ENCODE measurements at regions not wholly inside any gene's neighbourhood (a gene's known extent, or its start where the extent isn't known, plus 50 kb on each side); places are given as distances from the start of the nearest gene placed in this dataset.

GRCh38 chr3:117762621-117763037, 1053.0 kb downstream of the TUSC7 start:
- Histone ChIP-seq H3K79me2 (ENCODE audit: control insufficient read depth, insufficient read depth, low read length) (no peaks in the 10 kb centered on the region), H4K5ac (ENCODE audit: low read length) (no peak overlapping the region), H3K4me2 (ENCODE audit: low read length) (no peak overlapping the region), H3K4me3 (ENCODE audit: low read length) (no peak overlapping the region), H3K36me3 (ENCODE audit: control insufficient read depth, insufficient read depth, low read length) (no peaks in the 10 kb centered on the region), H3K4ac (ENCODE audit: low read depth, low read length) (no peak overlapping the region), H3K79me1 (ENCODE audit: low read length) (no peaks in the 10 kb centered on the region), H3K23ac (ENCODE audit: low read length) (no peak overlapping the region), H3K56ac (ENCODE audit: low read length) (no peak overlapping the region), H2BK5ac (ENCODE audit: low read length) (no peak overlapping the region), H3K9ac (ENCODE audit: low read length) (no peak overlapping the region), H2BK15ac (replicated peaks; ENCODE audit: low read depth) (no peak overlapping the region), H3K27me3 (ENCODE audit: insufficient read depth, low read length, poor library complexity) (no peaks in the 10 kb centered on the region), H3K27ac (ENCODE audit: low read depth, low read length) (no peak overlapping the region), H4K8ac (ENCODE audit: low read depth, low read length) (no peak overlapping the region), H2AK5ac (ENCODE audit: low read length) (no peak overlapping the region), H3K4me1 (ENCODE audit: control insufficient read depth, low read depth, low read length) (no peaks in the 10 kb centered on the region), H3K18ac (ENCODE audit: low read length) (no peak overlapping the region), H2BK120ac (ENCODE audit: low read depth, low read length) (no peak overlapping the region)
- no CpG with 5 or more reads among the region's 3 CpGs for WGBS (ENCODE audit: extremely low coverage, insufficient coverage, low lambda C conversion rate)
- no peak for DNase-seq

GRCh38 chr3:117763561-117763960, 1054.0 kb downstream of the TUSC7 start:
- no peak overlapping the region for H3K18ac ChIP-seq (ENCODE audit: low read length)
- no peak overlapping the region for H3K4ac ChIP-seq (ENCODE audit: low read depth, low read length)
- no peaks in the 10 kb centered on the region for H3K36me3 ChIP-seq (ENCODE audit: control insufficient read depth, insufficient read depth, low read length)
- H3K56ac ChIP-seq (ENCODE audit: low read length), result no peak overlapping the region
- H3K4me2 ChIP-seq (ENCODE audit: low read length), result no peak overlapping the region
- no CpG with 5 or more reads among the region's 4 CpGs for WGBS (ENCODE audit: extremely low coverage, insufficient coverage, low lambda C conversion rate)
- H2AK5ac ChIP-seq (ENCODE audit: low read length), result no peak overlapping the region
- H4K5ac ChIP-seq (ENCODE audit: low read length), result no peak overlapping the region
- no peaks in the 10 kb centered on the region for H3K79me1 ChIP-seq (ENCODE audit: low read length)
- H3K4me3 ChIP-seq (ENCODE audit: low read length), result no peak overlapping the region
- no peak overlapping the region for H2BK120ac ChIP-seq (ENCODE audit: low read depth, low read length)
- no peak overlapping the region for H4K8ac ChIP-seq (ENCODE audit: low read depth, low read length)
- DNase-seq, result no peak
- no peak overlapping the region for H3K9ac ChIP-seq (ENCODE audit: low read length)
- no peak overlapping the region for H2BK15ac ChIP-seq (replicated peaks; ENCODE audit: low read depth)
- H3K4me1 ChIP-seq (ENCODE audit: control insufficient read depth, low read depth, low read length), result no peaks in the 10 kb centered on the region
- no peaks in the 10 kb centered on the region for H3K27me3 ChIP-seq (ENCODE audit: insufficient read depth, low read length, poor library complexity)
- no peak overlapping the region for H2BK5ac ChIP-seq (ENCODE audit: low read length)
- H3K23ac ChIP-seq (ENCODE audit: low read length), result no peak overlapping the region
- H3K27ac ChIP-seq (ENCODE audit: low read depth, low read length), result no peak overlapping the region
- H3K79me2 ChIP-seq (ENCODE audit: control insufficient read depth, insufficient read depth, low read length), result no peaks in the 10 kb centered on the region

GRCh38 chr3:117768581-117768980, 1059.0 kb downstream of the TUSC7 start:
- H4K5ac ChIP-seq (ENCODE audit: low read length), result no peak overlapping the region
- H2BK5ac ChIP-seq (ENCODE audit: low read length), result no peak overlapping the region
- no peaks in the 10 kb centered on the region for H3K79me2 ChIP-seq (ENCODE audit: control insufficient read depth, insufficient read depth, low read length)
- no peaks in the 10 kb centered on the region for H3K79me1 ChIP-seq (ENCODE audit: low read length)
- no peak overlapping the region for H3K4ac ChIP-seq (ENCODE audit: low read depth, low read length)
- no CpG with 5 or more reads among the region's 4 CpGs for WGBS (ENCODE audit: extremely low coverage, insufficient coverage, low lambda C conversion rate)
- H2BK120ac ChIP-seq (ENCODE audit: low read depth, low read length), result no peak overlapping the region
- H3K9ac ChIP-seq (ENCODE audit: low read length), result no peak overlapping the region
- no peak overlapping the region for H3K56ac ChIP-seq (ENCODE audit: low read length)
- no peak overlapping the region for H3K27ac ChIP-seq (ENCODE audit: low read depth, low read length)
- no peak overlapping the region for H2BK15ac ChIP-seq (replicated peaks; ENCODE audit: low read depth)
- H3K4me3 ChIP-seq (ENCODE audit: low read length), result no peak overlapping the region
- H2AK5ac ChIP-seq (ENCODE audit: low read length), result no peak overlapping the region
- H3K36me3 ChIP-seq (ENCODE audit: control insufficient read depth, insufficient read depth, low read length), result no peaks in the 10 kb centered on the region
- no peak overlapping the region for H3K18ac ChIP-seq (ENCODE audit: low read length)
- no peak for DNase-seq
- H3K4me2 ChIP-seq (ENCODE audit: low read length), result no peak overlapping the region
- no peaks in the 10 kb centered on the region for H3K4me1 ChIP-seq (ENCODE audit: control insufficient read depth, low read depth, low read length)
- no peak overlapping the region for H3K23ac ChIP-seq (ENCODE audit: low read length)
- no peaks in the 10 kb centered on the region for H3K27me3 ChIP-seq (ENCODE audit: insufficient read depth, low read length, poor library complexity)
- H4K8ac ChIP-seq (ENCODE audit: low read depth, low read length), result no peak overlapping the region

GRCh38 chr3:117774130-117774529, 1064.6 kb downstream of the TUSC7 start:
- H4K5ac ChIP-seq (ENCODE audit: low read length), result no peak overlapping the region
- no peaks in the 10 kb centered on the region for H3K36me3 ChIP-seq (ENCODE audit: control insufficient read depth, insufficient read depth, low read length)
- H3K56ac ChIP-seq (ENCODE audit: low read length), result no peak overlapping the region
- H3K4me3 ChIP-seq (ENCODE audit: low read length), result no peak overlapping the region
- no peak overlapping the region for H3K4me2 ChIP-seq (ENCODE audit: low read length)
- H2BK5ac ChIP-seq (ENCODE audit: low read length), result no peak overlapping the region
- H4K8ac ChIP-seq (ENCODE audit: low read depth, low read length), result no peak overlapping the region
- no peaks in the 10 kb centered on the region for H3K79me1 ChIP-seq (ENCODE audit: low read length)
- H2AK5ac ChIP-seq (ENCODE audit: low read length), result no peak overlapping the region
- H3K27me3 ChIP-seq (ENCODE audit: insufficient read depth, low read length, poor library complexity), result no peaks in the 10 kb centered on the region
- DNase-seq, result no peak
- H3K18ac ChIP-seq (ENCODE audit: low read length), result no peak overlapping the region
- no peak overlapping the region for H3K23ac ChIP-seq (ENCODE audit: low read length)
- no peak overlapping the region for H2BK120ac ChIP-seq (ENCODE audit: low read depth, low read length)
- H3K4me1 ChIP-seq (ENCODE audit: control insufficient read depth, low read depth, low read length), result no peaks in the 10 kb centered on the region
- H3K4ac ChIP-seq (ENCODE audit: low read depth, low read length), result no peak overlapping the region
- H2BK15ac ChIP-seq (replicated peaks; ENCODE audit: low read depth), result no peak overlapping the region
- no peak overlapping the region for H3K9ac ChIP-seq (ENCODE audit: low read length)
- H3K27ac ChIP-seq (ENCODE audit: low read depth, low read length), result no peak overlapping the region
- H3K79me2 ChIP-seq (ENCODE audit: control insufficient read depth, insufficient read depth, low read length), result no peaks in the 10 kb centered on the region

- Histone ChIP-seq H3K4me2 (ENCODE audit: low read length) (no peak overlapping the region), H2BK15ac (replicated peaks; ENCODE audit: low read depth) (no peak overlapping the region), H3K18ac (ENCODE audit: low read length) (no peak overlapping the region), H4K5ac (ENCODE audit: low read length) (no peak overlapping the region), H3K9ac (ENCODE audit: low read length) (no peak overlapping the region), H2AK5ac (ENCODE audit: low read length) (no peak overlapping the region), H2BK120ac (ENCODE audit: low read depth, low read length) (no peak overlapping the region), H3K27me3 (ENCODE audit: insufficient read depth, low read length, poor library complexity) (no peaks in the 10 kb centered on the region), H2BK5ac (ENCODE audit: low read length) (no peak overlapping the region), H3K79me2 (ENCODE audit: control insufficient read depth, insufficient read depth, low read length) (no peaks in the 10 kb centered on the region), H3K4me1 (ENCODE audit: control insufficient read depth, low read depth, low read length) (no peaks in the 10 kb centered on the region), H3K56ac (ENCODE audit: low read length) (no peak overlapping the region), H3K36me3 (ENCODE audit: control insufficient read depth, insufficient read depth, low read length) (no peaks in the 10 kb centered on the region), H4K8ac (ENCODE audit: low read depth, low read length) (no peak overlapping the region), H3K23ac (ENCODE audit: low read length) (no peak overlapping the region), H3K4me3 (ENCODE audit: low read length) (no peak overlapping the region), H3K79me1 (ENCODE audit: low read length) (no peaks in the 10 kb centered on the region), H3K4ac (ENCODE audit: low read depth, low read length) (no peak overlapping the region), H3K27ac (ENCODE audit: low read depth, low read length) (no peak overlapping the region)
- WGBS (ENCODE audit: extremely low coverage, insufficient coverage, low lambda C conversion rate), result no CpG with 5 or more reads among the region's 2 CpGs
- DNase-seq, result no peak
Measured at GRCh38 chr3:117786349-117786748, 1076.8 kb downstream of the TUSC7 start.

DNA sequence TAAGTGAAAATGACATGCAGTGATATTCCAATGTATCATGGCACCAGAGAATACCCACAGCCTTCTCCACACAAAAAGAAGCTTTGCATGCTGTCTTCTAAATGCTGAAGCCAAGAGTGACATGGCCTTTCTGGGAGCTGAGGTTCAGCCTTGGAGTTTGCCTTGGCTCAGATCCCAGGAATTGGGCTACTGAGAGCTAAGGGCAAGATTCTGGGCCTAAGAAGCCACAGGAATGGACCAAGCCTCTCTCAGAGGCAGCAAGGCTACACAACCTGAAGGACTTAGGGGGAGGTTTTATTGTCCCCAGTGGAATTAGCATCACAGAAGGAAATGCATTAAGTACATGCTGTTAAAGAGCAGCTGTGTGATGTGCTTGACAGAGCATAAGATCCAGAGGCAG, 1078.5 kb downstream of the TUSC7 start:
- no peaks in the 10 kb centered on the region for H3K27me3 ChIP-seq (ENCODE audit: insufficient read depth, low read length, poor library complexity)
- no peak overlapping the region for H3K4me2 ChIP-seq (ENCODE audit: low read length)
- no peak overlapping the region for H4K5ac ChIP-seq (ENCODE audit: low read length)
- H2AK5ac ChIP-seq (ENCODE audit: low read length), result no peak overlapping the region
- no peak overlapping the region for H3K9ac ChIP-seq (ENCODE audit: low read length)
- H3K4me3 ChIP-seq (ENCODE audit: low read length), result no peak overlapping the region
- H3K36me3 ChIP-seq (ENCODE audit: control insufficient read depth, insufficient read depth, low read length), result no peaks in the 10 kb centered on the region
- H3K4me1 ChIP-seq (ENCODE audit: control insufficient read depth, low read depth, low read length), result no peaks in the 10 kb centered on the region
- no peaks in the 10 kb centered on the region for H3K79me2 ChIP-seq (ENCODE audit: control insufficient read depth, insufficient read depth, low read length)
- no peak overlapping the region for H4K8ac ChIP-seq (ENCODE audit: low read depth, low read length)
- no peak overlapping the region for H2BK120ac ChIP-seq (ENCODE audit: low read depth, low read length)
- H3K56ac ChIP-seq (ENCODE audit: low read length), result no peak overlapping the region
- H2BK15ac ChIP-seq (replicated peaks; ENCODE audit: low read depth), result no peak overlapping the region
- no peak overlapping the region for H3K23ac ChIP-seq (ENCODE audit: low read length)
- peak; percentile 30 for DNase-seq
- H3K27ac ChIP-seq (ENCODE audit: low read depth, low read length), result no peak overlapping the region
- H3K4ac ChIP-seq (ENCODE audit: low read depth, low read length), result no peak overlapping the region
- H2BK5ac ChIP-seq (ENCODE audit: low read length), result no peak overlapping the region
- no peak overlapping the region for H3K18ac ChIP-seq (ENCODE audit: low read length)
- H3K79me1 ChIP-seq (ENCODE audit: low read length), result no peaks in the 10 kb centered on the region

Measured in mesendoderm (in vitro differentiated cells).